Mesendoderm (in vitro differentiated cells): ENCODE measurements at regions not wholly inside any gene's neighbourhood (a gene's known extent, or its start where the extent isn't known, plus 50 kb on each side); places are given as distances from the start of the nearest gene placed in this dataset.

Experiments
- DNase-seq: peaks from one replicate; pipeline ENCODE4 v3.0.0; 2013
- H2AK5ac ChIP-seq: 2 replicates; pipeline ENCODE4 v1.6.1; 2013; ENCODE audit warnings: low read length, inconsistent platforms
- H2BK120ac ChIP-seq: 2 replicates; pipeline ENCODE4 v1.6.1; 2013; ENCODE audit warnings: low read depth, mild to moderate bottlenecking, low read length, moderate library complexity, mixed read lengths
- H2BK15ac ChIP-seq: replicated peaks from 2 replicates; pipeline ENCODE4 v1.6.1; 2013; ENCODE audit warnings: low read depth, mild to moderate bottlenecking, moderate library complexity
- H2BK5ac ChIP-seq: 2 replicates; pipeline ENCODE4 v1.6.1; 2013; ENCODE audit warnings: low read length, inconsistent platforms
- H3K18ac ChIP-seq: 2 replicates; pipeline ENCODE4 v1.6.1; 2013; ENCODE audit warnings: mild to moderate bottlenecking, low read length, mixed read lengths
- H3K23ac ChIP-seq: one replicate; pipeline ENCODE4 v1.6.1; 2013; ENCODE audit warnings: low read length
- H3K27ac ChIP-seq: 2 replicates; pipeline ENCODE4 v1.5.1; 2013; ENCODE audit warnings: low read depth, mild to moderate bottlenecking, inconsistent platforms, low read length, moderate library complexity
- H3K27me3 ChIP-seq: 2 replicates; pipeline ENCODE4 v1.6.1; 2013; ENCODE audit warnings: low read length, control low read depth, mild to moderate bottlenecking, inconsistent platforms; ENCODE audit not compliant: insufficient read depth, poor library complexity
- H3K36me3 ChIP-seq: 2 replicates; pipeline ENCODE4 v1.6.1; 2013; ENCODE audit warnings: low read length, inconsistent platforms; ENCODE audit not compliant: control insufficient read depth, insufficient read depth
- H3K4ac ChIP-seq: one replicate; pipeline ENCODE4 v1.6.1; 2013; ENCODE audit warnings: low read depth, mild to moderate bottlenecking, low read length, moderate library complexity
- H3K4me1 ChIP-seq: 2 replicates; pipeline ENCODE4 v1.6.1; 2013; ENCODE audit warnings: low read depth, low read length, inconsistent platforms; ENCODE audit not compliant: control insufficient read depth
- H3K4me2 ChIP-seq: 2 replicates; pipeline ENCODE4 v1.6.1; 2013; ENCODE audit warnings: low read length
- H3K4me3 ChIP-seq: 2 replicates; pipeline ENCODE4 v1.5.1; 2013; ENCODE audit warnings: mild to moderate bottlenecking, low read length
- H3K56ac ChIP-seq: one replicate; pipeline ENCODE4 v1.6.1; 2013; ENCODE audit warnings: low read length
- H3K79me1 ChIP-seq: 2 replicates; pipeline ENCODE4 v1.6.1; 2013; ENCODE audit warnings: low read length, inconsistent platforms
- H3K79me2 ChIP-seq: 2 replicates; pipeline ENCODE4 v1.6.1; 2013; ENCODE audit warnings: mild to moderate bottlenecking, low read length; ENCODE audit not compliant: control insufficient read depth, insufficient read depth
- H3K9ac ChIP-seq: 2 replicates; pipeline ENCODE4 v1.6.1; 2013; ENCODE audit warnings: low read length, inconsistent platforms
- H4K5ac ChIP-seq: one replicate; pipeline ENCODE4 v1.6.1; 2013; ENCODE audit warnings: low read length
- H4K8ac ChIP-seq: one replicate; pipeline ENCODE4 v1.6.1; 2013; ENCODE audit warnings: low read depth, mild to moderate bottlenecking, control low read depth, low read length, moderate library complexity
- WGBS: extraction: QIAGEN DNeasy Blood & Tissue Kit; methylation state at CpG from one replicate; pipeline ENCODE4 v1.1.7; 2013; ENCODE audit warnings: low lambda C conversion rate, missing lambda C conversion rate; ENCODE audit not compliant: insufficient coverage; ENCODE audit errors: extremely low coverage; 5-methylcytosine and 5-hydroxymethylcytosine counted together

- Histone ChIP-seq H3K27me3 (no peaks in the 10 kb centered on the region), H3K79me2 (no peaks in the 10 kb centered on the region), H3K4me2 (no peak overlapping the region), H3K4me1 (peaks cover 6% of the 10 kb centered on the region), H2BK5ac (peak overlapping the region; percentile 57), H2BK15ac (no peak overlapping the region), H2BK120ac (no peak overlapping the region), H3K4me3 (no peak overlapping the region), H3K27ac (no peak overlapping the region), H3K9ac (no peak overlapping the region), H3K79me1 (no peaks in the 10 kb centered on the region), H3K18ac (peak overlapping the region; percentile 41), H3K56ac (no peak overlapping the region), H2AK5ac (peak overlapping the region; percentile 15), H4K5ac (no peak overlapping the region), H3K23ac (no peak overlapping the region), H3K36me3 (no peaks in the 10 kb centered on the region), H3K4ac (peak overlapping the region; percentile 68), H4K8ac (no peak overlapping the region)
- no CpG with 5 or more reads among the region's 3 CpGs for WGBS
- no peak for DNase-seq
These were observed 286.4 kb downstream of the HACE1 start for GRCh38 chr6:104573350-104573749.

GRCh38 chr6:104572901-104573300, 286.8 kb downstream of the HACE1 start:
- DNase-seq = peak; percentile 40
- peaks cover 6% of the 10 kb centered on the region for H3K4me1 ChIP-seq
- no peak overlapping the region for H3K4me3 ChIP-seq
- H3K56ac ChIP-seq = no peak overlapping the region
- H2BK15ac ChIP-seq = no peak overlapping the region
- H3K23ac ChIP-seq = no peak overlapping the region
- no peaks in the 10 kb centered on the region for H3K36me3 ChIP-seq
- no peak overlapping the region for H3K4me2 ChIP-seq
- H4K5ac ChIP-seq = no peak overlapping the region
- no peaks in the 10 kb centered on the region for H3K79me1 ChIP-seq
- no peak overlapping the region for H2BK120ac ChIP-seq
- H4K8ac ChIP-seq = no peak overlapping the region
- no peak overlapping the region for H3K9ac ChIP-seq
- H3K27me3 ChIP-seq = no peaks in the 10 kb centered on the region
- H3K27ac ChIP-seq = no peak overlapping the region
- no peaks in the 10 kb centered on the region for H3K79me2 ChIP-seq
- H3K18ac ChIP-seq = peak overlapping the region; percentile 41
- no CpG with 5 or more reads among the region's 4 CpGs for WGBS
- H2BK5ac ChIP-seq = no peak overlapping the region
- peak overlapping the region; percentile 68 for H3K4ac ChIP-seq
- no peak overlapping the region for H2AK5ac ChIP-seq

GRCh38 chr6:104566411-104566810, 293.3 kb downstream of the HACE1 start:
- Histone ChIP-seq H2BK15ac (no peak overlapping the region), H3K56ac (no peak overlapping the region), H3K9ac (no peak overlapping the region), H2AK5ac (no peak overlapping the region), H4K5ac (no peak overlapping the region), H3K79me2 (no peaks in the 10 kb centered on the region), H3K18ac (no peak overlapping the region), H3K79me1 (no peaks in the 10 kb centered on the region), H3K27ac (no peak overlapping the region), H3K23ac (no peak overlapping the region), H3K4ac (no peak overlapping the region), H2BK120ac (no peak overlapping the region), H3K36me3 (no peaks in the 10 kb centered on the region), H3K4me3 (no peak overlapping the region), H2BK5ac (no peak overlapping the region), H4K8ac (no peak overlapping the region), H3K27me3 (no peaks in the 10 kb centered on the region), H3K4me1 (no peaks in the 10 kb centered on the region), H3K4me2 (no peak overlapping the region)
- no CpG with 5 or more reads among the region's 3 CpGs for WGBS
- no peak for DNase-seq

GRCh38 chr6:104563306-104563705, 296.4 kb downstream of the HACE1 start:
- Histone ChIP-seq H4K5ac (no peak overlapping the region), H3K56ac (no peak overlapping the region), H2BK120ac (no peak overlapping the region), H3K27ac (no peak overlapping the region), H3K36me3 (no peaks in the 10 kb centered on the region), H3K4me1 (no peaks in the 10 kb centered on the region), H3K4ac (no peak overlapping the region), H3K9ac (no peak overlapping the region), H3K23ac (no peak overlapping the region), H2AK5ac (no peak overlapping the region), H2BK15ac (no peak overlapping the region), H3K4me2 (no peak overlapping the region), H2BK5ac (no peak overlapping the region), H3K27me3 (no peaks in the 10 kb centered on the region), H3K79me2 (no peaks in the 10 kb centered on the region), H3K79me1 (no peaks in the 10 kb centered on the region), H3K4me3 (no peak overlapping the region), H4K8ac (no peak overlapping the region), H3K18ac (no peak overlapping the region)
- no CpG with 5 or more reads among the region's 3 CpGs for WGBS
- DNase-seq = no peak

- no peak overlapping the region for H3K4me3 ChIP-seq
These were observed 300.1 kb downstream of the HACE1 start for GRCh38 chr6:104559435-104560202.

GRCh38 chr6:104558746-104559145, 301.0 kb downstream of the HACE1 start:
- Histone ChIP-seq H3K27me3 (no peaks in the 10 kb centered on the region), H3K79me2 (no peaks in the 10 kb centered on the region), H3K18ac (no peak overlapping the region), H3K56ac (no peak overlapping the region), H3K23ac (no peak overlapping the region), H2BK120ac (no peak overlapping the region), H2BK5ac (no peak overlapping the region), H3K36me3 (no peaks in the 10 kb centered on the region), H3K4ac (no peak overlapping the region), H3K79me1 (no peaks in the 10 kb centered on the region), H4K5ac (no peak overlapping the region), H3K9ac (no peak overlapping the region), H3K4me1 (no peaks in the 10 kb centered on the region), H3K27ac (no peak overlapping the region), H3K4me3 (no peak overlapping the region), H2AK5ac (no peak overlapping the region), H3K4me2 (no peak overlapping the region), H4K8ac (no peak overlapping the region), H2BK15ac (no peak overlapping the region)
- no CpG with 5 or more reads among the region's 3 CpGs for WGBS
- no peak for DNase-seq

More at GRCh38 chr6:104559435-104560202, 300.1 kb downstream of the HACE1 start:
- no peaks in the 10 kb centered on the region for H3K36me3 ChIP-seq
- H3K9ac ChIP-seq = no peak overlapping the region
- H3K79me1 ChIP-seq = no peaks in the 10 kb centered on the region
- H3K27me3 ChIP-seq = no peaks in the 10 kb centered on the region
- no peak overlapping the region for H4K8ac ChIP-seq
- H3K4me2 ChIP-seq = no peak overlapping the region
- no peak for DNase-seq
- no peak overlapping the region for H2AK5ac ChIP-seq
- H3K18ac ChIP-seq = no peak overlapping the region
- H3K23ac ChIP-seq = no peak overlapping the region
- no peaks in the 10 kb centered on the region for H3K79me2 ChIP-seq
- no peaks in the 10 kb centered on the region for H3K4me1 ChIP-seq
- no peak overlapping the region for H2BK5ac ChIP-seq
- no peak overlapping the region for H3K56ac ChIP-seq
- H4K5ac ChIP-seq = no peak overlapping the region
- H2BK120ac ChIP-seq = no peak overlapping the region
- no peak overlapping the region for H2BK15ac ChIP-seq
- no CpG with 5 or more reads among the region's 3 CpGs for WGBS
- no peak overlapping the region for H3K4ac ChIP-seq
- no peak overlapping the region for H3K27ac ChIP-seq
